NCI-H345 treated with DMSO at 0.1 percent for 48 hours (cell line): ENCODE measurements at regions not wholly inside any gene's neighbourhood (a gene's known extent, or its start where the extent isn't known, plus 50 kb on each side); places are given as distances from the start of the nearest gene placed in this dataset.
"Not testable (repeated sequence)": the region's sequence is repeated elsewhere in the genome, so short reads cannot be mapped to it uniquely, and the experiment has no call there.

Experiments
- DNase-seq: peaks from one replicate; lab custom pipeline; 2025; ENCODE audit not compliant: unreplicated experiment; lab: John Stamatoyannopoulos, UW

DNA sequence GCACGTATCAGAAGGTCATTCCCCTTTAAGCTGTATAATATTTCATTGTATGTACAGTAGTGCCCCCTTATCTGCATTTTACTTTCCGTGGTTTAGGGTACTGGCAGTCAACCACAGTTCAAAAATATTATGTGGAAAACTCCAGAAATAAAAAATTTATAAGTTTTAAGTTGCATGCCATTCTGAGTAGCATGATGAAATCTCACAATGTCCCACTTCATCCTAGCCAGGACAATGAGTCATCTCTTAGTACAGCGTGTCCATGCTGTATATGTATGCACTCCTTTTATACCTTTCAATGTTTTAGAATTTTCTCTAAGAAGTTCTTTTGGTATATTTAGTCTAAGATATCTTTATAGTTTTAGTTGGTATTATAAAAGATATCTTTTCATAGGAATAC is 115.0 kb upstream of the HAND1 start:
- DNase-seq, result no peak

GRCh38 chr5:154590093-154590724 is 112.2 kb upstream of the HAND1 start:
- no peak for DNase-seq

GRCh38 chr5:154589511-154589910 is 111.5 kb upstream of the HAND1 start:
- DNase-seq, result no peak

GRCh38 chr5:154588833-154589425 is 110.9 kb upstream of the HAND1 start:
- not testable (repeated sequence) for DNase-seq

DNA sequence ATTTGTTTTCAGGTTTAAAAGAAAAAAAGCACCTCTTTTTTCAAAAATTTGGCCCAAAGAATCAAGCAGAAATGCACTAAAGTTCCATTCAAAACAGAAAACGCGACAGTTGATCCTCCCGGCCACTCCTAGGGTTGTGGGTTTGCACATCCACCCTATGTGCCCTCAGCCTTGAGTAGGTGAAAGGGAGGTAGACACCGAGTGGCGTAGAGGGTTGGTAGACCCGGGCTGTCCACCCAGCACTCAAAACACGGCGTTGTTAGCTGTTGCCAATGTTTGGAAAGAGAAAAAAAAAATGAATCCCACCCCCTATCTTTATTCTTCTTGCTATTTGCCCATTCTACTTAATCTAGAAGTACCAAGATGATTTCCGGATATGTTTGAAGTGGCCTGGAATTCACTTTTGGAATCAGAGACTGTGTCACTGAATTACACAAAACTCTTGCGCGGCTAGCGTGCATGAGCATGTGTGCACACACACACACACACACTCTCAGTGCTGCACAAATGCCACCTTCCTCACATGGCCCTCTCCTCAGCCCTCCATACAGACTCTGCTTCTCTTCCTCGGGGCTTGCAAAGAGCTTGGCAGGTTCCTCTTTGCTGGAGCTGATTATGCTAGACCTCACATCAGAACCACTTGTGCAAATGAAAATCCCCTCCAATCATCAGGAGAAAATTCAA is 110.2 kb upstream of the HAND1 start:
- DNase-seq, result no peak

DNA sequence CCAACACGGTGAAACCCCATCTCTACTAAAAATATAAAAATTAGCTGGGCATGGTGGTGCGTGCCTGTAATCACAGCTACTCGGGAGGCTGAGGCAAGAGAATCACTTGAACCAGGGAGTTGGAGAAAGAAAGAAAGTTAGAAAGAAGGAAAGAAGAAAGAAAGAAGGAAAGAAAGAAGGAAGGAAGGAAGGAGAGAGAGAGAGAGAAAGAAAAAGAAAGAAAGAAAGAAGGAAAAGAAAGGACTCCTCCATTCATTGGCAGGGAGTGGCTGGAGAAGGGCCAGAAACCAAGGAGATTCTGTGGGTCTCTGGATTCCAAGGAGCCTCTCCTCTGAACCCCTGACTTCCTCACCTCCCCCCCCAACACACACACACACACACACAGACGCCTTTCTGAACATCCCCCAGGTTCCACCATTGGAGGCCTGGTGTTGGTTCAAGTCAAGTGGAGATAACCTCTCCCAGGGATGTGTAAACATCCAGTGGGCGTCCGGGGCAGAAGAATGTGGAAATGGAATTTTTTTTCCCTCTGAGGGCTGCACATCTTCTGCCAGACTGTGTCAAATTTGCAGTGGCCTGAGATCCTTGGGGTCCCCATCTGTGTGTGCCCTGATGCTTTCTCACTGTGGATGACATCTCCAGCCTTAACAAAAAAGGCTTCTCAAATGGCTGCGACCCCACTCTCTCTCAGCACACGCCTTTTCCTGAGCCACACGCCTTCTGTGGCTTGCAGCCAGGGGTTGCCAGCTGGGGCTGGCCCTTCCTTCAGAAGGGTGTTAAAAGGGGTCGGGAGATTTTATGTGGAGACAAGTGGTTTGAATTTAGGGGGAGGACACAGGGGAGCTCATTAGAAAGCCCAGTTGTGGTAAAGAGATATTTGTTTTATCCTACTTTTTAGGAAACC is 109.3 kb upstream of the HAND1 start:
- no peak for DNase-seq

DNA sequence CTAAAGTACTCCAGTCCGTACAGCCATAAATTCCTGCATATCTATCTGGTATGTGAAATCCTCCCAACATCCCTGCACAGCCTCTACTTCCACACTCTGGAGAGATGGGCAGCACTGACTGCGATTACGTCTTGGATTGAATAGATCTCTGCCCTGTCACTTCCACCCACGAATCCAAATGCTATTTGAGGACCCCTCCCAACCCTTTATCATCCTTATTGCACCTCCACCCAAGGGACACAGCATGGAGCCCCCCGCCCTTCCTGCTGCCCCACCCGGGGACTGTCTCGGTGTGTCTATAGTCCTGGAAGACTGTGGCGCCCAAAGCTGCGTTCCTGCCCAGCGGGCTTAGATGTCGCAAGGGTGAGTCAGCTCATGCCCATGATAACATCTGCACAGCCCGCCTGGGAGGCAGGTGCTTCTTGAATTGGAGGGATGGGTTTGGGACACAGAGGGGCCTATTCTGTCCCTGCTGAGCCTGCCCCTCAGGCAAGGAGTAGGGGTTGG is 105.7 kb upstream of the HAND1 start:
- no peak for DNase-seq

GRCh38 chr5:154580422-154580821 is 102.4 kb upstream of the HAND1 start:
- no peak for DNase-seq

DNA sequence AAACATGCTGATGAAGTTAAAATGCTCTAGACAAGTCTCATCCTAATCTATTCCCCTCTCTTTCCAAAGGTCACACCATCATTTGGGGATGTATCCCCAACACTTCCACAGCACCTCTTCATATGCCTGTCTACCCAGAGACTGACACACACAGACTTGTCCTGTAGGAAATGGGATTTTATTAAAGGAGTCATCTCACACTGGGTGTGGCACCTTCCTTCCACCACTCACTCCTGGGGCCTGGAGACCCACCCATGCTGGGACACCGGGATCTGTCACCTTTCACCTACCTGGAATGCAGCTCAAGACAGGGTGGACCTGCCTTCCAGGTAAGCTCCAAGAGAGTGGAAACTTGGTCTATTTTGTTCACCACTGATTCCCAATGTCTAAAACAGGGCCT is 99.4 kb upstream of the HAND1 start:
- DNase-seq, result no peak

DNA sequence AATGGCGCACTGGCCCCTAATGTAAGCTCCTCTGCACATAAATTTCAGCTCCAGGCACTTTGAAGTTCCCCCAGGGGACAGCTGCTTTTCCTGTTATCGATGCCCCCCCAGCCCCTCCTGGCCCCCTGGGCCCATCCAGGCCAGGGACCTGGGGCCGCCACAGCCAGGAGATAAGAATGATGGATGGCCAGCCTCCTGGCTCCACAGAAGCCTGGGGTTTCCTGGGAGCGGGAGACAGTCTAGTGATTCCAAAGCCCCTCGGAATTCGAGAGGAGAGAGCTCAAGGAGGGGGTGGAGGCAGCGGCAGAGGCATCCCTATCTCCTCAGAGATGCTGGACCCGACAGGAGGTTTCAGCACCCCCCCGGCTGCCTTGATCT is 98.4 kb upstream of the HAND1 start:
- no peak for DNase-seq

DNA sequence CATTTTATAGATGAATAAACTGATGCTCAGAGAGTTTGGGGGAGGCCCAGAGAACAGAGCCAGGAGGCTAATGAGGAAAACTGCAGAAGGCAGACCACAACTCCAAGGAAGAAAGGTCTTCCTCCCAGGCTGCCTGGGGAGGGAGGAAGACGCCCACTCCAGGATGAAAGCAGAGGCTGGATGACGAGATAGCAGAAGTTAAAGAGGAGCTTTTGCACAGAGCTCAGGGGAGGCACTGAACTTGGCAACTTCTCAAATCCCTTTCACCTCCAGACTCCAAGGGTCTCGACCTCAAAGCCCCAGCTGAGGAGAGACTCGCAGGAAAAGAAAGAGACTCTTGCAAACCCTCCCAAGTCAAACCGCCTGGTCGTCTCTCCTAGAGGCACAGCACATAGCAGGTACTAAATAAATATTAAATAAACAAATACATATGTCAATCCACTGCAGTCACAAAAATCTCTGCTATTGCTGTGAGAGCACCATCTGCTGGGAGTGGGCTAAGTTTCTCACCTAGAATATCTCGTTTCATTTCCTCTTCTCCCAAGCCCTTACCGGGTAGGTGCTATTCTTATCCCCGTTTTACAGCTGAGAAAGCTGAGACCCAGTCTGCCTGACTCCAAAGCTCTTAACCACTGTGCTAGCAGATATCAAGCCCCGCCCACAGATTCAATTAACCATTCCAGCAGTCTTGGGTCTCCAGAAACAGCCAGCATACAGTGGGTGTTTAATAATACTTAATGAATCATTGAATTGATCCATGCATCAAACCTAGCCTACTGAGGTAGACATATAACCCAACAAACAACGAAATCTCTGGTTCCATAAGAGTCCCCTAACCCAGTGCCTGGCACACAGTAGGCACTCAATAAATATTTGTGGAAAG is 97.8 kb upstream of the HAND1 start:
- DNase-seq, result no peak

DNA sequence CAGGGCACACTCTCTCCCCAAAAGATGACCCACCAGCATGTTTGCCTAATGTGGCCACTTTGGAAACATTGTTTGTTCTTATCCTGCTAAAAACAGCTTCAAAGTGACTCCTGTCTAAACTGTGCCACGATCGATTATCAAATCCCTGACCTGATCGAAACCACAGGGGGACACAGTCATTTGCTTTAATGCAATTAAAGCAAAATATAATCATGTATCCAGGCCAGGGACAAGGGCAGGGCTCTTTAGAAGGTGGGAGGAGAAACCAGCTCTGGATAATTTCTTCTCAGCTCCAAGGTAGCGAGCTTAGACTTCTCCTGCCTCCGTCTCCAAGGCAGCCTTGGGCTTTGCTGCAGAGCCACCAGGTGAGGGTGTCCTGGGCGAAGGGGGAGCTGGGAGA is 95.0 kb upstream of the HAND1 start:
- no peak for DNase-seq

GRCh38 chr5:154571325-154572035 is 93.5 kb upstream of the HAND1 start:
- no peak for DNase-seq

DNA sequence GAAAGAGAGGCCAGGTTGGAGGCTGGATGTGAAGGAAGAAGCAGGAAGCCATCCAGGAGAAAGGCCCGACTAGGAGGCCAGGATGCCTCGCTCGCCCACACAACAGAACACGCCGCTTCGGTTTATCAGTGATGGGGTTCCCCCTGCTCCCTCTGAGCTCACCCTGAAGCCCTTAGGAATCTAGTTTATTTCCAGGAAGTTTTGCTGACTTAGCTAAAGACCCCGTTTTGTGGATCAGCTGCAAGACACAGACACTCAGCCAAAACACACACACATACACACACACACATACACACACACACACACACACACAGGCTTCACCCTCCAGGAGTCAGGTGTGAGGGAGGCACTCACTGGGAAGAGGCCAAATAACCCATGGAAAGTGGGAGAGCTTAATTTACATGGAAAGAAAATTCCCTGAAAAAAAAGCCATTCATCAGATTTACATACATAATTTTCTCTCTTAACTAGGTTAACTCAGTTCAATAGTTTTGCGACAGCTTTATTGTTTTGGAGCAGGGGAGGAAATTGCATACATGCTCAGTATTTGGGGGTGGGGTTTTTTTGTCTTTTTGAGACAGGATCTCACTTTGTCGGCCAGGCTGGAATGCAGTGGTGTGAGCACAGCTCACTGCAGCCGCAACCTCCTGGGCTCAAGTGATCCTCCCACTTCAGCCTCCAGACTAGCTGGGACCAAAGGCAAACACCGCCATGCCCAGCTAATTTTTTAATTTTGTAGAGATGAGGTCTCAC is 92.7 kb upstream of the HAND1 start:
- DNase-seq, result no peak

- DNase-seq, result no peak
These were observed 90.6 kb upstream of the HAND1 start for GRCh38 chr5:154568589-154568988.

DNA sequence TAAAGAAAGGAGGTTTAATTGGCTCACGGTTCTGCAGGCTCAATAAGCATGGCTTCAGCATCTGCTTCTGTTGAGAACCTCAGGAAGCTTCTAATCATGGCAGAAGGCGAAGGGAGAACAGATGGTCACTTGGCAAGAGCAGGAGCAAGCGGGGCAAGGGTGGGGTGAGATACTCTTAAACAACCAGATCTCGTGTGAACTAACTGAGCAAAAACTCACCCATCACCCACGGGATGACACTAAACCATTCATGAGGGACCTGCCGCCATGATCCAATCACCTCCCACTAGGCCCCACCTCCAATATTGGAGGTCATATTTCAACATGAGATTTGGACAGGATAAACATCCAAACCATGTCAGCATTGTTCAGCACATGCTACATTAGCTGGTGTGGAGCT is 89.1 kb upstream of the HAND1 start:
- DNase-seq, result no peak

DNA sequence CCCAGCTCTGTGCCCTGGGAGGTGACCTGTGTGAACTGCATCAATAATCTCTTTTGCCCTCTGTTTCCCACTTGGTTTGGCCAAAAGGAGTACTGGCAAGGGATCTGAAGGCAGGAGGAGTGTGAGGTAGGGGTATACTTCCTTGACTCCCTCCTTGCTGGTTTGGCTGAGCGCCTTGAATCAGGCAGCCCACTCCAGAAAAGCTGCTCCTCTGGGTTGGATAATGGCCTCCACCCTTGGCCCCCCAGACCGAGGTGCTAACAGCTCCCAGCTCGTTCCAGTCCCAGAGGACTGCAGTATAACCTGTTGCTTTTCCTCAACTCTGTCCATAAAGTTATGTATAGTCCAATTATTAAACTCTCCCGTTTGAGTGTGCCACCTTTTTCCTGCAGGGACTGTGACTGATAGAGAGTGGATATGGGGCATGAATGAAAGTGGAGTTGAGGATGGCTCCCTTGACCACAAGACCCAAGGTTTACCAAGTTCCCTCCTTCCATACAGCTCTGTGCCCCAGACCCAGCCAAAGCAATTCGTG is 88.2 kb upstream of the HAND1 start:
- DNase-seq, result no peak

DNA sequence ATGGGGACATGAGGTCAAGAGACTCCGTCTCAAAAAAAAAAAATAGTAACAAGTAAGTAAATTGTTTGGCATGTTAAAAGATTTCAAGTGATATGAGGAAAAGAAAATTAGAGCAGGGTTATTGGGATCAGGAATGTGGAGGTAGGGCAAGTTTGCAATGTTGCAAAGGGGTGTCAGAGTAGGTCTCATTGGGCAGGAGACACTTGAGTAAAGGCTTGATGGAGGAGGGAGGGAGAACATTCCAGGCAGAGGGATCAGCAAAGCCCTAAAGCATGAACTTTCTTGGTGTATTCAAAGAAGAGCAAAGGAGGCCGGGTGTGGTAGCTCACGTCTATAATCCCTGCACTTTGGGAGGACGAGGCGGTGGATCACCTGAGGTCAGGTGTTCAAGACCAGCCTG is 87.1 kb upstream of the HAND1 start:
- no peak for DNase-seq
